HepG2 (cell line): ENCODE measurements at regions not wholly inside any gene's neighbourhood (a gene's known extent, or its start where the extent isn't known, plus 50 kb on each side); places are given as distances from the start of the nearest gene placed in this dataset.

Source experiments
- ATAC-seq: fragments of 200-7000 bp; cut with Tn5 transposase; 3 replicates; pipeline ENCODE4 v1.9.1; 2020; ENCODE audit warnings: mild to moderate bottlenecking, moderate library complexity
- BruUV-seq: library from RNA; stranded (reverse); fragments of 400-500 nt; replicated peaks from 2 replicates; lab custom pipeline; 2021; lab: Mats Ljungman, UMichigan
- CTCF ChIA-PET: fragments of 300-600 bp; formaldehyde crosslinking; extraction: SDS; loops from one replicate; lab custom pipeline; 2021; ENCODE audit warnings: low total read pairs, inconsistent platforms, low intra/inter-chr PET ratio; lab: Yijun Ruan, JAX
- POLR2A ChIA-PET: fragments of 350-600 bp; sonication (Branson Sonifier 250); formaldehyde crosslinking; loops from one replicate; lab custom pipeline; 2020; ENCODE audit warnings: antibody characterized with exemption, inconsistent platforms; lab: Yijun Ruan, JAX
- DNase-seq: peaks from one replicate; pipeline ENCODE4 v3.0.0-alpha.2; 2015; ENCODE audit warnings: low spot score
- FAIRE-seq: peaks from 3 replicates; lab custom pipeline; 2011; peaks lifted over from hg19 to GRCh38; lab: Jason Lieb, UNC
- H2AFZ ChIP-seq: one replicate; pipeline ENCODE4 v1.6.1; 2011; ENCODE audit warnings: low read length, inconsistent platforms
- H3K27ac ChIP-seq: fragments of 300-600 bp; 3 replicates; pipeline ENCODE4 v1.8.0; 2011; ENCODE audit warnings: mixed run types, mild to moderate bottlenecking, mixed read lengths, low read length, inconsistent platforms; ENCODE audit not compliant: insufficient read depth; ENCODE audit errors: extremely low read length
- H3K27me3 ChIP-seq, 2 experiments: fragments of 200-600 bp in 1 of 2; 2 replicates in 1 of 2; 3 replicates in 1 of 2; pipeline versions ENCODE4 v1.6.0 to v1.8.0; 2011; ENCODE audit warnings: low read length in 2 of 2, mild to moderate bottlenecking in 2 of 2, moderate library complexity in 2 of 2, inconsistent platforms in 1 of 2; ENCODE audit not compliant: insufficient read depth in 2 of 2, control insufficient read depth in 1 of 2
- H3K36me3 ChIP-seq, 2 experiments: fragments of 200-600 bp in 1 of 2; replicated peaks in 1 of 2; 2 replicates in 1 of 2; 3 replicates in 1 of 2; pipeline versions ENCODE4 v1.5.1 to v1.8.0; 2011; ENCODE audit warnings: low read length in 2 of 2, inconsistent platforms in 1 of 2; ENCODE audit not compliant: insufficient read depth in 2 of 2, control insufficient read depth in 1 of 2
- H3K4me1 ChIP-seq: 2 replicates; pipeline ENCODE4 v1.5.1; 2012; ENCODE audit warnings: low read length, inconsistent platforms; ENCODE audit not compliant: insufficient read depth
- H3K4me2 ChIP-seq: 2 replicates; pipeline ENCODE4 v1.6.0; 2011; ENCODE audit warnings: low read depth, low read length, inconsistent platforms
- H3K4me3 ChIP-seq, 3 experiments: fragments of 200-600 bp in 1 of 3; sonication (generic), shearing (Covaris generic) in 1 of 3; replicated peaks in 1 of 3; 2 replicates each; pipeline ENCODE4 v1.5.1; 2011 to 2016; ENCODE audit warnings: low read length in 3 of 3, inconsistent platforms in 2 of 3, low read depth in 2 of 3, mild to moderate bottlenecking in 2 of 3, control low read depth in 1 of 3, mixed read lengths in 1 of 3; ENCODE audit not compliant: insufficient read depth in 1 of 3
- H3K79me2 ChIP-seq: one replicate; pipeline ENCODE4 v1.6.1; 2011; ENCODE audit warnings: low read length, inconsistent platforms; ENCODE audit not compliant: insufficient read depth
- H3K9ac ChIP-seq: 2 replicates; pipeline ENCODE4 v1.6.0; 2011; ENCODE audit warnings: mild to moderate bottlenecking, low read depth, low read length, inconsistent platforms; ENCODE audit not compliant: insufficient read depth
- H3K9me3 ChIP-seq: 2 replicates; pipeline ENCODE4 v1.5.1; 2012; ENCODE audit warnings: mild to moderate bottlenecking, low read length
- H4K20me1 ChIP-seq: 2 replicates; pipeline ENCODE4 v1.6.0; 2011; ENCODE audit warnings: inconsistent platforms, mild to moderate bottlenecking, low read length, moderate library complexity; ENCODE audit not compliant: insufficient read depth
- BRCA1 ChIP-seq: sonication (generic); formaldehyde crosslinking; IDR thresholded peaks from 2 replicates; pipeline ENCODE4 v1.4.0; 2020; ENCODE audit warnings: missing genetic modification reagents
- ELK4 ChIP-seq: sonication (generic); formaldehyde crosslinking; IDR thresholded peaks from 2 replicates; pipeline ENCODE4 v1.9.0; 2021; ENCODE audit warnings: missing genetic modification reagents, borderline replicate concordance
- GATA4 ChIP-seq: sonication (generic); IDR thresholded peaks from 2 replicates; pipeline ENCODE4 v1.6.1; 2016; ENCODE audit warnings: antibody characterized with exemption, low read depth, borderline replicate concordance
- HES4 ChIP-seq: sonication (generic); formaldehyde crosslinking; IDR thresholded peaks from 2 replicates; pipeline ENCODE4 v1.9.0; 2021; ENCODE audit warnings: mild to moderate bottlenecking, missing genetic modification reagents, borderline replicate concordance
- HNRNPLL ChIP-seq: fragments of 200-400 bp; formaldehyde crosslinking; IDR thresholded peaks from 2 replicates; pipeline ENCODE4 v1.6.1; 2017; ENCODE audit warnings: mild to moderate bottlenecking, low read depth, low read length; ENCODE audit not compliant: poor library complexity, severe bottlenecking
- MTA1 ChIP-seq: sonication (generic); formaldehyde crosslinking; IDR thresholded peaks from 2 replicates; pipeline ENCODE4 v1.4.0; 2020; ENCODE audit warnings: missing genetic modification reagents, mild to moderate bottlenecking, borderline replicate concordance
- NCOA1 ChIP-seq: sonication (generic); formaldehyde crosslinking; IDR thresholded peaks from 2 replicates; pipeline ENCODE4 v1.9.0; 2021; ENCODE audit warnings: missing genetic modification reagents
- NFE2 ChIP-seq: sonication (generic); formaldehyde crosslinking; IDR thresholded peaks from 2 replicates; pipeline ENCODE4 v1.4.0; 2020; ENCODE audit warnings: missing genetic modification reagents
- RNF2 ChIP-seq: fragments of 450-650 bp; conservative IDR thresholded peaks from 2 replicates; pipeline ENCODE4 v1.6.1; 2016; ENCODE audit warnings: low read depth
- SIX4 ChIP-seq: sonication (generic); formaldehyde crosslinking; IDR thresholded peaks from 2 replicates; pipeline ENCODE4 v1.4.0; 2020; ENCODE audit warnings: missing genetic modification reagents
- TAF15 ChIP-seq: fragments of 200-400 bp; formaldehyde crosslinking; IDR thresholded peaks from one replicate; pipeline ENCODE4 v1.6.1; 2018; ENCODE audit warnings: mild to moderate bottlenecking, low read depth, low read length; ENCODE audit not compliant: poor library complexity, severe bottlenecking
- TBX3 ChIP-seq: fragments of 450-650 bp; IDR thresholded peaks from 2 replicates; pipeline ENCODE4 v1.6.1; 2017; ENCODE audit warnings: antibody characterized with exemption, mild to moderate bottlenecking, inconsistent platforms, borderline replicate concordance
- ZBTB37 ChIP-seq: sonication (generic); formaldehyde crosslinking; IDR thresholded peaks from 2 replicates; pipeline ENCODE4 v1.4.0; 2020; ENCODE audit warnings: mild to moderate bottlenecking, missing genetic modification reagents
- ZNF124 ChIP-seq: sonication (generic); formaldehyde crosslinking; IDR thresholded peaks from 2 replicates; pipeline ENCODE4 v1.4.0; 2020; ENCODE audit warnings: missing genetic modification reagents
- ZNF180 ChIP-seq: sonication (generic); formaldehyde crosslinking; IDR thresholded peaks from 2 replicates; pipeline ENCODE4 v1.4.0; 2020; ENCODE audit warnings: low read depth, missing genetic modification reagents, borderline replicate concordance
- ZNF256 ChIP-seq: sonication (generic); formaldehyde crosslinking; conservative IDR thresholded peaks from 2 replicates; pipeline ENCODE4 v1.4.0; 2020; ENCODE audit warnings: missing genetic modification reagents
- ZNF512 ChIP-seq: sonication (generic); formaldehyde crosslinking; IDR thresholded peaks from 2 replicates; pipeline ENCODE4 v1.4.0; 2020; ENCODE audit warnings: mild to moderate bottlenecking, missing genetic modification reagents
- ZNF629 ChIP-seq: sonication (generic); formaldehyde crosslinking; conservative IDR thresholded peaks from 2 replicates; pipeline ENCODE4 v1.5.0; 2020; ENCODE audit warnings: missing genetic modification reagents
- WGBS: methylation state at CpG from one replicate; pipeline ENCODE4 v1.1.6; 2017; ENCODE audit warnings: low lambda C conversion rate; 5-methylcytosine and 5-hydroxymethylcytosine counted together
- in situ Hi-C: cut with HindIII; loops from 2 replicates; pipeline ENCODE4 v1.10.0; 2017; ENCODE audit warnings: low pct_unique_long_range_greater_than_20kb; ENCODE audit not compliant: extremely low pct_ligation_motif_present
- intact Hi-C: fragments of 100-400 bp; cut with micrococcal nuclease; formaldehyde crosslinking; loops from one replicate; pipeline ENCODE4 v1.10.0; 2022; ENCODE audit not compliant: unreplicated experiment

GRCh38 chr3:157914882-157915281, 191.3 kb downstream of the SHOX2 start:
- DNase-seq (no peak), FAIRE-seq (no peak)
- Histone ChIP-seq H3K27ac (no peak overlapping the region), H3K4me2 (no peak overlapping the region), H3K4me1 (no peaks in the 10 kb centered on the region)
- POLR2A ChIA-PET, result no interaction called here
- TF ChIP-seq ZBTB37 (no peak), HES4 (no peak), TAF15 (no peak), ZNF124 (no peak), ZNF256 (no peak)
- TF ChIP-seq, all 625 proteins: peak for 0
- no peak overlapping the region for H2AFZ ChIP-seq
- no peaks in the 10 kb centered on the region for H3K79me2 ChIP-seq
- CTCF ChIA-PET, result no interaction called here
- H3K9ac ChIP-seq, result no peak overlapping the region
- BruUV-seq, result no TSS peak
- H3K9me3 ChIP-seq, result no peaks in the 10 kb centered on the region
- in situ Hi-C loops (no loop called here), intact Hi-C loops (no loop called here)
- H4K20me1 ChIP-seq, result no peaks in the 10 kb centered on the region
- no peaks in the 10 kb centered on the region for H3K36me3 ChIP-seq
- no peak for ATAC-seq
- H3K4me3 ChIP-seq, result no peak overlapping the region
- H3K27me3 ChIP-seq, result no peaks in the 10 kb centered on the region

DNA sequence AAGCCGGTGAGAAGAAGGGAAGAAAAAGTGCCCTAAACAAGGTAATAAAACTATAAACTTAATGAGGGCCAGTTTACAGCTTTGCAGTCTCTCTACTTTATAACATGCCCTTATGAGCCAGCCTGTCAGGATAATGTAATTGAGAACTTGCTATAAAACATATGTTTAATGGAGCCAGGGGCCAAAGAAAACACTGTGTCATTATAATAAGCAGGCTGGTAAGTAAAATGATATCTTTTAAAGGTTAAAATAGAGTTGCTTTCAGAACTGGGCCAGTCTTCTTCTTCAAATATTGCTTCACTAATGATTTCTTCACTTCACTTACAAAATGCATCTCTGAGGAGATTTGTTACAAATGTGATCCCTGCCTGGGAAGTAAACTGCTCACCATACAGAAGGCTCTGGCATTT, 192.5 kb downstream of the SHOX2 start:
- H3K4me3 ChIP-seq, result no peak overlapping the region
- CTCF ChIA-PET, result no interaction called here
- no peak overlapping the region for H3K4me2 ChIP-seq
- H3K4me1 ChIP-seq, result no peaks in the 10 kb centered on the region
- 3% methylated on average over 1 of the region's 1 CpG for WGBS
- H4K20me1 ChIP-seq, result no peaks in the 10 kb centered on the region
- intact Hi-C loops (no loop called here), in situ Hi-C loops (no loop called here)
- H3K27ac ChIP-seq, result no peak overlapping the region
- H3K9me3 ChIP-seq, result no peaks in the 10 kb centered on the region
- no peaks in the 10 kb centered on the region for H3K36me3 ChIP-seq
- H2AFZ ChIP-seq, result no peak overlapping the region
- no peak overlapping the region for H3K9ac ChIP-seq
- DNase-seq (no peak), ATAC-seq (no peak), FAIRE-seq (no peak)
- no peaks in the 10 kb centered on the region for H3K27me3 ChIP-seq
- no peaks in the 10 kb centered on the region for H3K79me2 ChIP-seq
- POLR2A ChIA-PET, result no interaction called here
- BruUV-seq, result no TSS peak
- no peak for TF ChIP-seq NCOA1 (CRISPR knock-in tag)
- no peak for TF ChIP-seq ZNF629 (CRISPR knock-in tag)
- TF ChIP-seq ELK4, result no peak
- TF ChIP-seq ZNF512, result no peak
- TF ChIP-seq BRCA1 (CRISPR knock-in tag), result no peak
- TF ChIP-seq NFE2 (CRISPR knock-in tag), result no peak
- no peak for TF ChIP-seq MTA1 (CRISPR knock-in tag)
- no peak for TF ChIP-seq ZNF180 (CRISPR knock-in tag)
- no peak for TF ChIP-seq HNRNPLL
- TF ChIP-seq SIX4, result no peak
- no peak for TF ChIP-seq TBX3
- no peak for TF ChIP-seq GATA4
- no peak for TF ChIP-seq RNF2
